Stomach (tissue), 8 donors: ENCODE measurements at regions not wholly inside any gene's neighbourhood (a gene's known extent, or its start where the extent isn't known, plus 50 kb on each side); places are given as distances from the start of the nearest gene placed in this dataset.
"Not testable (repeated sequence)": the region's sequence is repeated elsewhere in the genome, so short reads cannot be mapped to it uniquely, and the experiment has no call there.

Experiments used
- DNase-seq, 2 donors: peaks; one replicate each; pipeline versions ENCODE4 v3.0.0 to v3.0.0-alpha.2; 2013 to 2019
- H3K27ac ChIP-seq, 5 donors: fragments of 200-600 bp in 4 of 5; sonication (generic) in 4 of 5; one replicate each; pipeline ENCODE4 v1.5.1; 2013 to 2019; ENCODE audit warnings: mild to moderate bottlenecking in 1 of 5, moderate library complexity in 1 of 5
- H3K27me3 ChIP-seq, 3 donors: fragments of 200-600 bp; sonication (generic); one replicate each; pipeline ENCODE4 v1.5.1; 2017 to 2019; ENCODE audit warnings: mixed run types in 1 of 3
- H3K36me3 ChIP-seq, 4 donors: fragments of 200-600 bp; sonication (generic); 1 replicate in 3 of 4; 2 replicates in 1 of 4; pipeline ENCODE4 v1.5.1; 2016 to 2019
- H3K4me1 ChIP-seq, 4 donors: fragments of 200-600 bp; sonication (generic); one replicate each; pipeline ENCODE4 v1.5.1; 2016 to 2019
- H3K4me3 ChIP-seq, 4 donors: fragments of 200-600 bp; sonication (generic) in 3 of 4; one replicate each; pipeline ENCODE4 v1.5.1; 2016 to 2019; ENCODE audit warnings: mild to moderate bottlenecking in 1 of 4
- H3K9me3 ChIP-seq, 4 donors: fragments of 200-600 bp; sonication (generic); one replicate each; pipeline ENCODE4 v1.5.1; 2016 to 2019
- EP300 ChIP-seq: sonication (generic); formaldehyde crosslinking; IDR thresholded peaks from one replicate; pipeline ENCODE4 v1.6.1; 2017; ENCODE audit warnings: antibody characterized with exemption
- POLR2A ChIP-seq, 4 donors: fragments of 450-650 bp; IDR thresholded peaks; one replicate each; pipeline ENCODE4 v1.6.1; 2016; ENCODE audit warnings: antibody characterized with exemption in 4 of 4, control low read depth in 2 of 4, mild to moderate bottlenecking in 1 of 4, moderate library complexity in 1 of 4
- POLR2AphosphoS5 ChIP-seq, 3 donors: sonication (generic); formaldehyde crosslinking; IDR thresholded peaks; one replicate each; pipeline ENCODE4 v1.6.1; 2016; ENCODE audit warnings: antibody characterized with exemption in 3 of 3
- WGBS, 5 donors: extraction: QIAGEN DNeasy Blood & Tissue Kit in 3 of 5; methylation state at CpG; one replicate each; pipeline versions ENCODE4 v1.1.5 to v1.1.7; 2013 to 2018; 5-methylcytosine and 5-hydroxymethylcytosine counted together
- intact Hi-C: fragments of 100-400 bp; cut with DNase I; formaldehyde crosslinking; loops from one replicate; pipeline ENCODE4 v1.15.1; 2023; ENCODE audit warnings: low total_unique reads
- TF ChIP-seq, protein P1 (sequence below), 7 experiments: fragments of 450-650 bp in 4 of 7; fragments of 200-600 bp in 3 of 7; sonication (generic) in 3 of 7; IDR thresholded peaks; one replicate each; pipeline ENCODE4 v1.5.1; 2016 to 2019; ENCODE audit warnings: antibody characterized with exemption in 7 of 7, control low read depth in 2 of 7, mild to moderate bottlenecking in 1 of 7
- donor health status: healthy with polysubstance abuse.
- donor health status: Bipolar disorder and iron deficiency.
- donor health status: healthy.

DNA sequence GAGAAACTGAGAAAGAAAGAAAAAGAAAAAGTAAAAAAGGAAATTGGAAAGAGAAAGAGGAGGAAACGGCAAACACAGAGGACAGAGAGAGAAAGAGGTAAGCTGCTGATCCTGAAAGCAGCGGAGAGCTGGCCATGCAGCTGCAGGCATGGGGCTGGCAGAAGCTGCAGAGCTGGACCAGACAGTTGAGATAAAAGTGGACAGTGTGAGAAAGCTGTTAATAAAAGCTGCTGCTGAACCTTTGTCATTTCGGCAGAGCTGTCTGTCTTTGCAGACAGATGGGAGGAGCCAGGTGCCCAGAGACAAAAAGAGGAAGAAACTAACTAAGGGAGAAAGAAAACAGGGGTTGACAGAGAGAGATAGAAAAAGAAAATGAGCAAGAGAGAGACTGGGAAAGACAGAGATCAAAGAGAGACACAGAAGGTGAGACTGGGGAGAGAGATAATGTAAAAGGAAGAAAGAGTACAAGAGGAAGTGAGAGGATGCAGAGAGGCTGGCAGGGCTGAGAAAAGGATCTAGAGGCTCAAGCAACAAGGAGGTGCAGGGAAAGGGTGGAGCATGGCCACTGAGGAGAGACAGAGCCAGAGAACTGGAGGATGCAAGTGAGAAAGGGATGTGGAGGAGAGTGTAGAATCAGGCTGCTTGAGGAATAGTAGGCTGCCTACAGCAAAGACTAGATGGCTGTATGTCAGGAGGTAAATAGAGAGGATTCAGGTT, 376.8 kb upstream of the FGF16 start:
- intact Hi-C loops, result no loop called here
- no peaks in the 10 kb centered on the region for H3K4me1 ChIP-seq
- no peak overlapping the region for H3K4me3 ChIP-seq
- no peaks in the 10 kb centered on the region for H3K27me3 ChIP-seq
- no peak overlapping the region for H3K27ac ChIP-seq
- no peaks in the 10 kb centered on the region for H3K36me3 ChIP-seq
- H3K9me3 ChIP-seq, result peaks cover 0 to 4% (median 0%) of the 10 kb centered on the region in 4 donors
- no peak for DNase-seq
- TF ChIP-seq POLR2A (IDR thresholded peaks at IDR 0.05), result no peak
- TF ChIP-seq, protein P1, sequence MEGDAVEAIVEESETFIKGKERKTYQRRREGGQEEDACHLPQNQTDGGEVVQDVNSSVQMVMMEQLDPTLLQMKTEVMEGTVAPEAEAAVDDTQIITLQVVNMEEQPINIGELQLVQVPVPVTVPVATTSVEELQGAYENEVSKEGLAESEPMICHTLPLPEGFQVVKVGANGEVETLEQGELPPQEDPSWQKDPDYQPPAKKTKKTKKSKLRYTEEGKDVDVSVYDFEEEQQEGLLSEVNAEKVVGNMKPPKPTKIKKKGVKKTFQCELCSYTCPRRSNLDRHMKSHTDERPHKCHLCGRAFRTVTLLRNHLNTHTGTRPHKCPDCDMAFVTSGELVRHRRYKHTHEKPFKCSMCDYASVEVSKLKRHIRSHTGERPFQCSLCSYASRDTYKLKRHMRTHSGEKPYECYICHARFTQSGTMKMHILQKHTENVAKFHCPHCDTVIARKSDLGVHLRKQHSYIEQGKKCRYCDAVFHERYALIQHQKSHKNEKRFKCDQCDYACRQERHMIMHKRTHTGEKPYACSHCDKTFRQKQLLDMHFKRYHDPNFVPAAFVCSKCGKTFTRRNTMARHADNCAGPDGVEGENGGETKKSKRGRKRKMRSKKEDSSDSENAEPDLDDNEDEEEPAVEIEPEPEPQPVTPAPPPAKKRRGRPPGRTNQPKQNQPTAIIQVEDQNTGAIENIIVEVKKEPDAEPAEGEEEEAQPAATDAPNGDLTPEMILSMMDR (IDR thresholded peaks at IDR 0.05), result no peak
- no peak for TF ChIP-seq POLR2AphosphoS5 (IDR thresholded peaks at IDR 0.05)
- TF ChIP-seq EP300, result no peak
- 16 to 36% (median 25%) methylated on average over 3 of the region's 3 CpGs for WGBS, 5 donors

DNA sequence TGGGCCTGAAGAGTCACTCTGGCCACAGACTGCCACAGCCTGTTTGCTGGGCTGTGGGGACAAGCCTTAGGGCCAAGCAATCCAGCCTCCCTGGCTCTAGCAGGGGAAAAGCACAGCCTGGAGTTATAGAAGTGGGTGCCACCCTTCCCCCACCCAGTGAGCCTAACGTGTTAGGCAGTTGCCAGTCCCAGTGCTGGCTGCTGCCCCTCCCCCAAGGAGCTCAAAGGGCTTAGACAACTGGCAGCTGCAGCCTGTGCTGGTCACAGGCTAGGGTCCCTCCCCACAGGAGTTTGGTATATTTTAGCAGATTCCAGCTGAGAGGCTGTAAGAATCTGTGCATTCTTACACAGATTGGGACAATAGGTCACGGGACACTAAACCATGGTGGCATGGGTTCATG, 370.3 kb upstream of the FGF16 start:
- no peak for DNase-seq
- intact Hi-C loops, result no loop called here
- TF ChIP-seq POLR2A (IDR thresholded peaks at IDR 0.05), result no peak
- TF ChIP-seq EP300, result no peak
- TF ChIP-seq POLR2AphosphoS5 (IDR thresholded peaks at IDR 0.05), result no peak
- TF ChIP-seq, protein P1 (IDR thresholded peaks at IDR 0.05), result no peak
- Histone ChIP-seq H3K4me3 (no peak overlapping the region), H3K4me1 (no peaks in the 10 kb centered on the region), H3K36me3 (no peaks in the 10 kb centered on the region), H3K9me3 (peaks cover 0 to 31% (median 18%) of the 10 kb centered on the region in 4 donors), H3K27ac (no peak overlapping the region), H3K27me3 (no peaks in the 10 kb centered on the region)
- WGBS, 5 donors, result 20 to 55% (median 43%) methylated on average over 1 to 2 of the region's 2 CpGs; no CpG with 5 or more reads in 1 of the 5 donors

- H3K4me3 ChIP-seq, DNase-seq, H3K4me1 ChIP-seq, H3K27ac ChIP-seq, H3K27me3 ChIP-seq, intact Hi-C loops, H3K36me3 ChIP-seq: not testable (repeated sequence)
- peaks cover 0 to 49% (median 27%) of the 10 kb centered on the region in 4 donors for H3K9me3 ChIP-seq
- 50 to 84% (median 67%) methylated on average over 2 to 3 of the region's 3 CpGs for WGBS, 5 donors
Measured at GRCh38 chrX:77081237-77081636, 366.0 kb upstream of the FGF16 start.

- DNase-seq, result no peak
- intact Hi-C loops, result no loop called here
- no peaks in the 10 kb centered on the region for H3K36me3 ChIP-seq
- H3K27me3 ChIP-seq, result no peaks in the 10 kb centered on the region
- no peak overlapping the region for H3K27ac ChIP-seq
- no peak overlapping the region for H3K4me3 ChIP-seq
- peaks cover 0 to 33% (median 22%) of the 10 kb centered on the region in 4 donors for H3K9me3 ChIP-seq
- TF ChIP-seq POLR2A (IDR thresholded peaks at IDR 0.05), result no peak
- TF ChIP-seq, protein P1 (IDR thresholded peaks at IDR 0.05), result no peak
- TF ChIP-seq EP300, result no peak
- TF ChIP-seq POLR2AphosphoS5 (IDR thresholded peaks at IDR 0.05), result no peak
- H3K4me1 ChIP-seq, result no peaks in the 10 kb centered on the region
- 54 to 83% (median 75%) methylated on average over 4 of the region's 4 CpGs for WGBS, 5 donors
Measured at GRCh38 chrX:77085372-77085771, 361.8 kb upstream of the FGF16 start.

- intact Hi-C loops, result no loop called here
- H3K27ac ChIP-seq, result no peak overlapping the region
- TF ChIP-seq, protein P1 (IDR thresholded peaks at IDR 0.05), result no peak
- TF ChIP-seq POLR2AphosphoS5 (IDR thresholded peaks at IDR 0.05), result no peak
- TF ChIP-seq POLR2A (IDR thresholded peaks at IDR 0.05), result no peak
- no peak for TF ChIP-seq EP300
- no peaks in the 10 kb centered on the region for H3K36me3 ChIP-seq
- H3K27me3 ChIP-seq, result no peaks in the 10 kb centered on the region
- no peaks in the 10 kb centered on the region for H3K4me1 ChIP-seq
- H3K4me3 ChIP-seq, result no peak overlapping the region
- H3K9me3 ChIP-seq, result peaks cover 0 to 10% (median 6%) of the 10 kb centered on the region in 4 donors
- WGBS, 5 donors, result 43 to 64% (median 58%) methylated on average over 6 to 7 of the region's 7 CpGs
- peak in 1 of 2 donors; percentile 87 for DNase-seq
Measured at GRCh38 chrX:77087529-77088169, 359.5 kb upstream of the FGF16 start.
